Peyer's patch (tissue), 4 donors: ENCODE measurements at regions not wholly inside any gene's neighbourhood (a gene's known extent, or its start where the extent isn't known, plus 50 kb on each side); places are given as distances from the start of the nearest gene placed in this dataset.

Source experiments
- DNase-seq, 3 donors: peaks; one replicate each; pipeline ENCODE4 v3.0.0-alpha.2; 2017 to 2019
- H3K27ac ChIP-seq, 4 donors: fragments of 200-600 bp; sonication (generic); one replicate each; pipeline ENCODE4 v1.5.1; 2016 to 2019
- H3K27me3 ChIP-seq, 2 donors: fragments of 200-600 bp; sonication (generic); one replicate each; pipeline ENCODE4 v1.5.1; 2019
- H3K36me3 ChIP-seq, 3 donors: fragments of 200-600 bp; sonication (generic); one replicate each; pipeline ENCODE4 v1.5.1; 2016 to 2019
- H3K4me1 ChIP-seq, 4 donors: fragments of 200-600 bp; sonication (generic); one replicate each; pipeline ENCODE4 v1.5.1; 2016 to 2019
- H3K4me3 ChIP-seq, 4 donors: fragments of 200-600 bp; sonication (generic); 1 replicate in 3 of 4; 2 replicates in 1 of 4; pipeline ENCODE4 v1.5.1; 2016 to 2019; ENCODE audit warnings: mild to moderate bottlenecking in 1 of 4
- H3K9me3 ChIP-seq, 4 donors: fragments of 200-600 bp; sonication (generic); one replicate each; pipeline ENCODE4 v1.5.1; 2016 to 2019; ENCODE audit warnings: mild to moderate bottlenecking in 1 of 4
- CTCF ChIP-seq, 6 experiments: fragments of 450-650 bp in 4 of 6; fragments of 200-600 bp in 2 of 6; sonication (generic) in 1 of 6; IDR thresholded peaks; one replicate each; pipeline ENCODE4 v1.5.1; 2017 to 2019; ENCODE audit warnings: antibody characterized with exemption in 6 of 6, mild to moderate bottlenecking in 3 of 6, moderate library complexity in 1 of 6
- POLR2A ChIP-seq, 2 donors: fragments of 450-650 bp; IDR thresholded peaks; one replicate each; pipeline ENCODE4 v1.5.1; 2017; ENCODE audit warnings: antibody characterized with exemption in 2 of 2, mild to moderate bottlenecking in 2 of 2, moderate library complexity in 2 of 2

- no peak for DNase-seq
- no peak overlapping the region for H3K27ac ChIP-seq
Measured at GRCh38 chr9:80932947-80933780, 756.2 kb downstream of the TLE1 start.

GRCh38 chr9:80932181-80932580 is 757.2 kb downstream of the TLE1 start:
- Histone ChIP-seq H3K27me3 (no peaks in the 10 kb centered on the region), H3K9me3 (no peaks in the 10 kb centered on the region), H3K36me3 (no peaks in the 10 kb centered on the region), H3K27ac (no peak overlapping the region), H3K4me3 (no peak overlapping the region), H3K4me1 (no peaks in the 10 kb centered on the region)
- no peak for DNase-seq
- TF ChIP-seq POLR2A (IDR thresholded peaks at IDR 0.05), result no peak
- TF ChIP-seq CTCF (IDR thresholded peaks at IDR 0.05), result no peak

More at GRCh38 chr9:80932947-80933780, 756.2 kb downstream of the TLE1 start:
- H3K36me3 ChIP-seq, result no peaks in the 10 kb centered on the region
- TF ChIP-seq POLR2A (IDR thresholded peaks at IDR 0.05), result no peak
- TF ChIP-seq CTCF (IDR thresholded peaks at IDR 0.05), result no peak
- no peaks in the 10 kb centered on the region for H3K4me1 ChIP-seq
- H3K9me3 ChIP-seq, result no peaks in the 10 kb centered on the region
- no peak overlapping the region for H3K4me3 ChIP-seq
- no peaks in the 10 kb centered on the region for H3K27me3 ChIP-seq

GRCh38 chr9:80931163-80931562 is 758.2 kb downstream of the TLE1 start:
- Histone ChIP-seq H3K36me3 (no peaks in the 10 kb centered on the region), H3K4me3 (no peak overlapping the region), H3K4me1 (no peaks in the 10 kb centered on the region), H3K9me3 (no peaks in the 10 kb centered on the region), H3K27ac (no peak overlapping the region), H3K27me3 (no peaks in the 10 kb centered on the region)
- TF ChIP-seq CTCF (IDR thresholded peaks at IDR 0.05), result no peak
- TF ChIP-seq POLR2A (IDR thresholded peaks at IDR 0.05), result no peak
- DNase-seq, result no peak

GRCh38 chr9:80928697-80929096 is 760.6 kb downstream of the TLE1 start:
- no peak for TF ChIP-seq POLR2A (IDR thresholded peaks at IDR 0.05)
- TF ChIP-seq CTCF (IDR thresholded peaks at IDR 0.05), result no peak
- Histone ChIP-seq H3K27me3 (no peaks in the 10 kb centered on the region), H3K4me3 (no peak overlapping the region), H3K36me3 (no peaks in the 10 kb centered on the region), H3K27ac (no peak overlapping the region), H3K4me1 (no peaks in the 10 kb centered on the region), H3K9me3 (no peaks in the 10 kb centered on the region)
- DNase-seq, result no peak

GRCh38 chr9:80926611-80927010 is 762.7 kb downstream of the TLE1 start:
- Histone ChIP-seq H3K27ac (no peak overlapping the region), H3K27me3 (no peaks in the 10 kb centered on the region), H3K36me3 (no peaks in the 10 kb centered on the region), H3K4me3 (no peak overlapping the region), H3K4me1 (no peaks in the 10 kb centered on the region), H3K9me3 (no peaks in the 10 kb centered on the region)
- no peak for TF ChIP-seq POLR2A (IDR thresholded peaks at IDR 0.05)
- TF ChIP-seq CTCF (IDR thresholded peaks at IDR 0.05), result no peak
- DNase-seq, result no peak
